HL-60 (cell line): ENCODE measurements at regions not wholly inside any gene's neighbourhood (a gene's known extent, or its start where the extent isn't known, plus 50 kb on each side); places are given as distances from the start of the nearest gene placed in this dataset.

ENCODE experiments used
- DNase-seq, 2 experiments: peaks; one replicate each; pipeline ENCODE4 v3.0.0-alpha.2; 2010 to 2020; ENCODE audit warnings: low read depth in 1 of 2, low spot score in 1 of 2
- H3K27ac ChIP-seq: fragments of 250-450 bp; sonication (Bioruptor Pico); replicated peaks from 2 replicates; pipeline ENCODE4 v1.5.1; 2020; ENCODE audit warnings: mild to moderate bottlenecking, moderate library complexity
- H3K27me3 ChIP-seq: fragments of 250-450 bp; sonication (Bioruptor Pico); 2 replicates; pipeline ENCODE4 v1.5.1; 2021; ENCODE audit warnings: mild to moderate bottlenecking, moderate library complexity; ENCODE audit not compliant: insufficient read depth, poor library complexity, severe bottlenecking
- H3K4me3 ChIP-seq: replicated peaks from 2 replicates; pipeline ENCODE4 v1.5.1; 2011; ENCODE audit warnings: mild to moderate bottlenecking, control low read depth, low read length; ENCODE audit not compliant: insufficient read depth
- CTCF ChIP-seq: IDR thresholded peaks from one replicate; pipeline ENCODE4 v1.5.1; 2011; ENCODE audit warnings: low read length, control low read depth, inconsistent platforms; ENCODE audit not compliant: insufficient read depth
- GABPA ChIP-seq: IDR thresholded peaks from 2 replicates; pipeline ENCODE4 v1.6.1; 2012; ENCODE audit warnings: low read depth
- POLR2AphosphoS5 ChIP-seq: IDR thresholded peaks from 2 replicates; pipeline ENCODE4 v1.6.1; 2012; ENCODE audit warnings: low read depth
- SPI1 ChIP-seq: IDR thresholded peaks from 2 replicates; pipeline ENCODE4 v1.6.1; 2012; ENCODE audit warnings: low read depth, mild to moderate bottlenecking, borderline replicate concordance
- TF ChIP-seq, protein P1 (sequence below): IDR thresholded peaks from 2 replicates; pipeline ENCODE4 v1.6.1; 2012; ENCODE audit warnings: low read depth; ENCODE audit not compliant: insufficient replicate concordance

DNA sequence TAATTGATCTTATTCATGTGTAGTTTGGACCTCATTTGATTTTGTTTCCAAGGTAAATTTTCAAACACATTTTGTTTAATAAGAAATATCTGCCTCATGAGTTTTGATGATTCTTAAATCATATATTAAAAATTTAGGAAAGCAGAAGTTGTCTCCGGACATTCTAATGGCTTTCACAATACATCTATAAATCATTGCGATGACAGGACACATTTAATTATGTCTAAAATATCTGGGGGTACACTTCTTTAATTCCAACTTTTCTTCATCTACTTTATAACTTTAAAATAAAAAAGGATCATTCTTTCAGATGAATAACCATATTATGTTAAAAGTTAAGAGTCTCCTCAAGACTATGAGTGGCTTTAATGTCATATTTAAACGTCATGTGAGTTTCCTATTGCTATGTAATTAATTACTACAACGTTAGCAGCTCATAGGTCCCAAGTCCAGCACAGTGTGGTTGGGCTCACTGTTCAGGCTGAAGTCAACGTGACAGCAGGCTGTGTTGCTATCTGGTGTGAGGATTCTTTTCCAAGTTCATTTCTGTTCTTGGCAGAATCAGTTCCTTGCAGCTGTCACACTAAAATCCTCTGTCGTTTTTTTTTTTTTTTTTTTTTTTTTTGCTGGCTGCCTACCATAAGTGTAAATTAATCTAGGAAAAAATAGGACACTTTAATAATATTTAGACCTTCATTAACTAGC lies 893.5 kb downstream of the LTN1 start:
- TF ChIP-seq CTCF (no peak), GABPA (no peak), SPI1 (no peak), POLR2AphosphoS5 (no peak)
- TF ChIP-seq, protein P1, sequence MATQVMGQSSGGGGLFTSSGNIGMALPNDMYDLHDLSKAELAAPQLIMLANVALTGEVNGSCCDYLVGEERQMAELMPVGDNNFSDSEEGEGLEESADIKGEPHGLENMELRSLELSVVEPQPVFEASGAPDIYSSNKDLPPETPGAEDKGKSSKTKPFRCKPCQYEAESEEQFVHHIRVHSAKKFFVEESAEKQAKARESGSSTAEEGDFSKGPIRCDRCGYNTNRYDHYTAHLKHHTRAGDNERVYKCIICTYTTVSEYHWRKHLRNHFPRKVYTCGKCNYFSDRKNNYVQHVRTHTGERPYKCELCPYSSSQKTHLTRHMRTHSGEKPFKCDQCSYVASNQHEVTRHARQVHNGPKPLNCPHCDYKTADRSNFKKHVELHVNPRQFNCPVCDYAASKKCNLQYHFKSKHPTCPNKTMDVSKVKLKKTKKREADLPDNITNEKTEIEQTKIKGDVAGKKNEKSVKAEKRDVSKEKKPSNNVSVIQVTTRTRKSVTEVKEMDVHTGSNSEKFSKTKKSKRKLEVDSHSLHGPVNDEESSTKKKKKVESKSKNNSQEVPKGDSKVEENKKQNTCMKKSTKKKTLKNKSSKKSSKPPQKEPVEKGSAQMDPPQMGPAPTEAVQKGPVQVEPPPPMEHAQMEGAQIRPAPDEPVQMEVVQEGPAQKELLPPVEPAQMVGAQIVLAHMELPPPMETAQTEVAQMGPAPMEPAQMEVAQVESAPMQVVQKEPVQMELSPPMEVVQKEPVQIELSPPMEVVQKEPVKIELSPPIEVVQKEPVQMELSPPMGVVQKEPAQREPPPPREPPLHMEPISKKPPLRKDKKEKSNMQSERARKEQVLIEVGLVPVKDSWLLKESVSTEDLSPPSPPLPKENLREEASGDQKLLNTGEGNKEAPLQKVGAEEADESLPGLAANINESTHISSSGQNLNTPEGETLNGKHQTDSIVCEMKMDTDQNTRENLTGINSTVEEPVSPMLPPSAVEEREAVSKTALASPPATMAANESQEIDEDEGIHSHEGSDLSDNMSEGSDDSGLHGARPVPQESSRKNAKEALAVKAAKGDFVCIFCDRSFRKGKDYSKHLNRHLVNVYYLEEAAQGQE = no peak
- no peaks in the 10 kb centered on the region for H3K27me3 ChIP-seq
- H3K27ac ChIP-seq = no peak overlapping the region
- H3K4me3 ChIP-seq = no peak overlapping the region
- DNase-seq = no peak

DNA sequence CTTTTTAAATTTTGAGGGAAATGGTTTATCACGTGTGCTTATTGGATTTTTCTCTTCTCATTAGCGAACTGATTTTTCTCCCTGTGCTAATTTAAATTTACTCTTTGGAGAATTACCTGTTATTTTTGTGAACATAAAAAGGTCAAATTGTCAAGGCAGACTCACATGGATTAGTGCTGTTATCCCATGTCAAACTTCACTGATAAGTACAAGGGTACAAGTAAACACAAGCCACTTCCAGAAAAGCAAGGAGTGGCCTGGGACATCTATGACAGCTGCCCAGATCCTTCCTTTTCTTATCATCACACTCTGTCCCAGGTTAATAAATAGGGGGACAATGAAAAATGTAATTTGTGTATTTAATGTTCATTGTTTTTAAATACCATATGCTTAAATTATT lies 901.2 kb downstream of the LTN1 start:
- H3K27me3 ChIP-seq = no peaks in the 10 kb centered on the region
- DNase-seq = no peak
- H3K4me3 ChIP-seq = no peak overlapping the region
- no peak overlapping the region for H3K27ac ChIP-seq
- TF ChIP-seq SPI1 (no peak), GABPA (no peak), POLR2AphosphoS5 (no peak), CTCF (no peak)
- TF ChIP-seq, protein P1 = no peak

GRCh38 chr21:28090546-28090945 lies 902.1 kb downstream of the LTN1 start:
- Histone ChIP-seq H3K4me3 (no peak overlapping the region), H3K27me3 (no peaks in the 10 kb centered on the region), H3K27ac (no peak overlapping the region)
- DNase-seq = no peak
- TF ChIP-seq, protein P1 = no peak
- TF ChIP-seq CTCF = no peak
- no peak for TF ChIP-seq GABPA
- no peak for TF ChIP-seq SPI1
- TF ChIP-seq POLR2AphosphoS5 = no peak
